Muscle of back (tissue), 3 donors: ENCODE measurements at regions not wholly inside any gene's neighbourhood (a gene's known extent, or its start where the extent isn't known, plus 50 kb on each side); places are given as distances from the start of the nearest gene placed in this dataset.

ENCODE experiments used
- DNase-seq, 3 donors: peaks; one replicate each; pipeline versions ENCODE4 v3.0.0 to v3.0.0-alpha.2; 2013

DNA sequence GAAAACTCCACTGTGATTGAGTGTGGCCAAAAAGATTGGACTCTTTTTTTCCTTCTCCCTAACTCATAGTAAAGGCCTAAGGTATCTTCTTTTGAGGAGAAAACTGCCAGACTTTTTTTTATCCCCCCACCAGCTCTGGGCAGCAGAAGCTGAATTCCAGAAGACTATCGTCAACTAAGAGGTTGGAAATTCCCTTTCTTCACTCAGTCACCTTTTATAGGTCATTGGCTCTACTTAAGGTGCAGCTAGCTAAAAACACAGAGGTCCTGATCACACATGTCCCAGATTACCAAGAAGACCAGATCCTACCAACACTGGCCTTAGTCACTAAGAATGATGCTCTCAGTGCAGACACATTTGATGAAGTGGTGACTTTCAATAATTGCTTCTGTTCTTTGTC, 1441.2 kb downstream of the PLA2G4A start:
- DNase-seq = no peak

DNA sequence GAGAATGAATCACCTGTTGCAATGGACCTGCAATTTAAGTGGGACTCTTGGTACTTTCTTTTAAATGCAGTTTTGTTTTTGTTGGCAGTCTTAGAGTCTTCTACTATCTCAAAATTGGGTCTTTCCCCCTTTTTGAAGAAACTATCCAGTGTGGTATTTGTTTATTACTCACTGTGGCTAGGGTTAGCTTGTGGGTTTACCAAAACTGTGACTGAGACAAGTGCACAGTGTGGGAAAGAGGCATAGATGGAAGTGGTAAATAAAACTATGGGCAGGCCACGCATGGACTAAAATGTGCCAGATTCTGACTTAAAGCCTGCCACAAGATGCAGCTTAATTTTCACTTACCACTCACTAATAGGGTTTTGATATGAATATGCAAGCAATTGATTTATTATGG, 1441.7 kb downstream of the PLA2G4A start:
- DNase-seq = no peak

DNA sequence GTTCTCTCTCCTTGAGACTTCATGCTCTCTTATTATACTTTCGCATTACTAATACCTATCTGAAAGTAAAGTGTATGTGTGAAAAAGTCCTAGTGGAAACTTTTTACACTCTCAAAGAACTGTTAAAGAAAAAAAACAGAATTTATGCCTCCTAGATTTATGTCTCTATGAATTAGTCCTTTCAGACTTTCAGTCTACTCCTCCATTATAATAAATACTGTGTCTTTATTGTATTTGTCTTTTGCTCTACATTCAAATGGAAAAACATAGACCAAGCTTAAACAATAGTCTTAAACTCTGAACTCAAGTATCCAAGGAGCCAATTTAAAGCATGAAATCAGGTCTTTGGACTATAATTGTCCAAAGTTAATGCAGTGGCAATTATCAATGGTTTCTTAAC, 1449.0 kb downstream of the PLA2G4A start:
- DNase-seq = no peak

DNA sequence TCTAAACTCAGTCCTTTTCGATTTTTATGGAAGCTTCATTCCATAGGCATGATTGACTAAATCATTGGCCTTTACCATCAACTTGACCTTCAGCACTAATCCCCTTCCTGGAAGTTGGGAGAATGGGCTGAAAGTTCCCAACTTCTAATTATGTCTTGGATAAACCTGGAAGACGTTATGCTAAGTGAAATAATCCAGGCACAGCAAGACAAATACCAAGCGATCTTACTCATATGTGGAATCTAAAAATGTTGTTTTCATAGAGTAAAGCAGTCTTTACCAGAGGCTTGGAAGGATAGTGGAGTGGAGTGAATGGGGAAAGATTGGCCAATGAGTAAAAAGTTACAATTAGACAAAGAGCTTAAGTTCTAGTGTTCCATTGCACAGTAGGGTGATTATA, 1453.2 kb downstream of the PLA2G4A start:
- DNase-seq = no peak

DNA sequence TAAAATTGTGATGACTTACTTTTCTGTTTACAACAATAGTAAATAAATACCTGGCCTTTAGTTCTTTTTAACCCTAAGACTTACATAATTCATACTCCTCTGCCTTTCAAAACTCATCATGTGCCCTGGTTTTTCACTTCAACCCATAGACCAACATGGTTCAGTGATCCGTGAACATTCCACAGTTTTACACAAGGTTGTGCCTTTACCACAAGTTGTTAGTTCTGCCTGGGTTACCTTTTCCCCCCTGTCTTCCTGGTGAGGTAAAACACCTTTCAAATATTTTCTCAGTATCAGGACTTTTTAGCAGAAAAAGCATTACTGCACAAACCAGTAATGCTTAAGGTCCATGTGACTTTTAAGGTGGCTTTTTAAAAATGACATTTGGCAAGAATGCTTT, 1466.4 kb downstream of the PLA2G4A start:
- no peak for DNase-seq

DNA sequence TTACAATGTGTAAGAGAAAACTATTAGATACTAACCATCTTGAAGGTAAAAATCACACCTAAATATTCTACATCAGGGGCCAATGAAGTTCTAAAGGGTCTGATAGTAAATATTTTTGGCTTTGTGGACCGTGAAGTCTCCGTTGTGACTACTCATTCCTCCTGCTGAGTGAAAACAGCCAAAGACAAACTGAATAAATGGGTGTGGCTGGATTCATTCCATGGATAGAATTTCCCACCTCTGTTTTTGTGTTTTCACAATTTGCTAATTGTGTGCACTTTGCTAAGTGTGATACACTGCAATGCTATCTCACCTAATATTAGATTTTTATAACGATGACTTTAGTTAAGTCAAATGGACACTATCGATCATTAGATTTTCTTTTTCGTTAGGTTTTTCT, 1474.0 kb downstream of the PLA2G4A start:
- DNase-seq = no peak

DNA sequence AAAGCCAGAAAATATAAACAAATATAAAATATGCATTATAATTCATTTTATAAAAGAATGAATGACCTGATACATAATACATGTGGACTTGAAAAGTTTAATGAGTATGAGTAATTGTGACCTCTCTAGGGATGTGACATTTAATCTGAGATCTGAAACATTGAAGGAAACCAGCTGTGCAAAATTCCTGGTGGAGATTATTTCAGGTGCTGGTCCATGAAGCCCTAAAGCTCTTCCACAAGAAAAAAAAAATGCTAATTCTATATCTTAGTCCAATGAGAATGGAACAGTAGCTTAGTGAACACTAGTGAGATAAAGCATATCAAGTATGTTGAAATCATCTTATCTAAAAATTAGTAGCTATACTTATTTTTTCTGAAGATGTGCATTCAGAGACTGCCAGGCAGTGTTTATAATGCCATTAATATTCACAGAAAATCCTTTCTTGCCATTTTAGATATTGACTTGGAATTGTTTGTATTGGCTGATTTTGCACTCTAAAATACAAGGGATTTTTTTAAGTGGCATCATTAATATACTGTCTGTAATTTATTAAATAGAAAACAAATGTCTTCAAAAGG, 1485.9 kb downstream of the PLA2G4A start:
- DNase-seq = no peak

DNA sequence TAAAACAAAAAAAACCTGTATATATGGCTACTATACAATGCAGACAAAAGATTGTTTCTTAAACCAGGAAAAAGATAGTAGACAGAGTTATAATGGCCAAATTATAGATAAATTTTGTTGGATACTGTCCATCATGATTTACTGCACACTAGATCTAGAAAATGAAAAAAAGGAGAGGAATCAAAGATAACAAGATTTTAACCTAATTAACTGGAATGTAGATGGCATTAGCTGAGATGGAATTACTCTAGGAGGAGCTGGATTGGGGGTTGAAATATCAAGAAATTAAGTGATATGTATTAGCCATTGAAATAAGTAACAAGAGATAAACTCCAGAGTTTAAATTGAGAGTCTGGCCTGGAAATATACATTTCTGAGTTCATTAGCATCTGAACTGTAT, 1489.1 kb downstream of the PLA2G4A start:
- no peak for DNase-seq

DNA sequence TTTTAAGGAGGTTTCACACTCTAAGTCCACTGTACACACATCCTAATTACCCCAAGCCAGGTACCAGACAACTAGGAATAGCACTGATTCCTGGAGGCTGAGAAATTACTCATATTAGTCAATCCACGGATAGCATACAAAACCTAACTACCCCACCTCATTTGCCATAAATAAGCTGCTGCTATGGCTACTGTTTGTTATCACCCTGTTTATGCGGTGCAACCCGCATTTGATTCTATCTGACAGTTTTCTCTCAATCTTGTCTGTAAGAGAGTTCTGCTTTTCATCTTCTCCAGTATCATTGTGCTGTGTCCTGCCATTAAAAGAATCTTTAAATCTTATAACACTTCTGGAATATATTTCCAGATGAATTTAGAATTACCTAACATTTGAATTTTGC, 1496.5 kb downstream of the PLA2G4A start:
- no peak for DNase-seq

DNA sequence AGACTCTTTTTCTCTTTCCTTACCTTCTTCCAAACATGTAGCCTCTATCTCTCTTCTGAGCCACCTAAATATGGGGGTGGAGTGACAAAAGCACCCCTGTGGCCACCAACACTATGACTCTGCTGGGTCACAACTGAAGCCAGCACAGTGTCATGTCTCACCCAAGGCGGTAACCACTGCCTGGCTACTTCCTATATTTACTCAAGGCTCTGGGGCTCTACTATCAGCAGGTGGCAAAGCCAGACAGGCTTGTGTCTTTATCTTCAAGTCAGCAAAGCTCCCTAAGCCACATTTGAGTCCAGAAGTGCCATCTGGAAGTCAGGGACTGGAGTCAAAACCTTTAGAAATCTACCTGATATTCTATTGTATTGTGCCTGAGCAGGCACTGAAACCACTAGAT, 1515.2 kb downstream of the PLA2G4A start:
- DNase-seq = no peak

DNA sequence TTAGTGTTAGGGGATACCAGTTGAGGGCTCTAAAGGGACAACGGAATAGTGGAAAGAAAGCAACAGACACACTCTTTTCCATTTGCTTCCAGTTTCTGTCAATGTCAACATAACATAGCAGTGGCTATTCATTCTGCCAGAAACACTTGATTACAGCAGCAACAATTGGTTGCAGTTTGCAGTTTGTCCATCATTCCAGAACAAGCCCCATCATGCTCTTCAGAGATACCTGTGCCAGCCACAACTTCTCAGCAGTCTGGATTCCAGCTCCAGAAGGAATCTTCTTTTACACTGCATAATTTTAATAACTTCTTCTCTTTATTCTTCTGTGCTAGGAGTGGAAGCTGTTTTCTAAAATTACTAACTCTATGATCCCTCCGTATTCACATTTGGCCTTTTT, 1521.4 kb downstream of the PLA2G4A start:
- DNase-seq = no peak

DNA sequence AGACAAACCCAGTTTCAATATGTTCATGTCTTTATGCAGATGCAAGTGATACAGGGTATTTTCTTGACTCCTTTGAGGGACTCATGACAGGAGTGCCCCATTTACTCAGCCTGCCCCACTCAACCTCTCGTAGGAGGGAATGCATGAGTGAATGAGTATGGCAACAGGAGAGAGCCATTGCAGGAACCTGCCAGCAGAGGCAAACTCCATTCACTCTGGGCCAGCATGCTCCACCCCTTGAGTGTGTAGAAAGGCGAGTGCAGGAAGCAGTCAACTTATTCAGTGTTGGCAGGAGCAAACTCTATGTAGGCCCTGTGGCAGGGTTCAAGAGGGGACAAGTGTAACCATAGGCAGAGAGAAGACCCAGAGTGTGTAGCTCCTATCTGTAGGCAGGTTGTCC, 1526.3 kb downstream of the PLA2G4A start:
- no peak for DNase-seq

DNA sequence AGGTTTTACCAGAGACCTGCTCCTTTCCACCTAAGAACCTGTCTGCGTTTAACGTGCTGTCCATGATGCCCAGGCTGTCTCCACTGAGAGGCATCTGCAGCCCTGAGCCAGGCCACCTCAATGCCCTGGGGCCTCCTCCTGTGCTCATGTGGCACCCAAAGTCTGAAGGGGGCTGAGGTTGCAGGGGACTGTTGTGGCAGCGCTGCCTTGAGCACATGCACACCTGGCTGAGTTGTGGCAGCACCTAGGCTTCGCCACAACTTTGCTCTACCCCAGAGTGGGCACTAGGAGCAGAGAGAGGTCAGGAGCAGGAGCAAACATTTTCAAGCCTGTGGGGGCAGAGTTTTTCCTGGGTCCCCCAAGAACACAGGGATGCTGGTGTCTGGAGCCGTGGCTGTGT, 1527.1 kb downstream of the PLA2G4A start:
- no peak for DNase-seq

DNA sequence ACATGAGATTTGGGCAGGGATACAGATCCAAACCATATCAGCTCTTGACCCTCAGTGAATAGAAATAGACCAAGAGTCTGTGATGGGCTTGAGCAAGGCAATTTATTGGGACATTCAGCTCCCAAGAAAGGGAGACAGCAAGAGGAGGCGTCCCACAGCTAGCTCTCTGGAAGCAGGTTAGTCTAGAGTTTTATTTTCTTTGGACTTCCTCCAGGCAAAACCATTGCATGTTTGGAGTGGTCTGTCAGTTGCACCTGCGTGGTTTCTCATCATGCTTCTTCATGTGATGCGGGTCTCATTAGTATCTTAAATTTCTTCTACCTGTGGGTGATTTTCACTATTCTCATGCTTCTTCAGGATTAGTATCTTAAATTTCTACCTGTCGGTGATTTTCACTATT, 1530.6 kb downstream of the PLA2G4A start:
- DNase-seq = no peak

DNA sequence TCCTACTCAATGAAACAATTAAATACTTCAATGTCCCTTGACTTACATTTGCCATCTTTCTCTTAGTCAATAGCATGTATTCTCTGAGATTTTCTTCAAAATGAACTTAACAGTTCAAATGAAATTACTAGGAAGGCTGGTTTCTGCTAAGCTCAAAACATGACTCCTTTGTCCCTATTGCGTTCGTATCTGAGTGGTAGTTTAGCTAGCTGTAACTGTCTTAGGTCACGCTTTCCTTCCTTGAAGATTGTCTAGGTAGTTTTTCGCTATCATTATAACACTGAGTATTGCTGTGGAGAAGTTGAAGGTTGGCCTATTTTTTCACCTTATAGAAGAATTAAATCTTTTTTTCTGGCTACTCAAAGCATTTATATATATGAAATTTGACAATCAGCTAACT, 1535.2 kb downstream of the PLA2G4A start:
- no peak for DNase-seq

DNA sequence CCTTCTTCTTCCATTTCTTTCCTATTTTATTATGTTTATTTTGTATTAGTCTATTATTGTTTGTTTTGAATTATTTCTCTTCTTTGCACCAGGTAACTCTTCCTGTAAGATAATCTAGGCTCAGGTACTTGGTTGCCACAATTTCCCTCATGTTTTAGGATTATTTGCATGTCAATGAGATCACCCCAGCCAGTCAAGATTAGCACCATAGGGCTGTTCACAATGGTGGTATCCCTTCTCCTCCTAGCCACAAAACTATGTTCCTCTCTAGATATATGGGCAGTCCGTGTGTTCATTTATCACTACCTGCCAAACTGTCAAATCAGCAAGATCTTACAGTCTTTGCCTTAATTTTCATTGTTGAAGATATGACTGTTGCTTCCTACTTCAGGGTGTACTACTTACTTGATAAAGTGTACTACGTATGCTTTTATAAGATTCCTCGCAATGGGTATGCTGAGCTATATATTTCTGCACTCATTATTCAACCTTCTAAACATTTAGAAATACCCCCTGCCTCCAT, 1536.2 kb downstream of the PLA2G4A start:
- no peak for DNase-seq

DNA sequence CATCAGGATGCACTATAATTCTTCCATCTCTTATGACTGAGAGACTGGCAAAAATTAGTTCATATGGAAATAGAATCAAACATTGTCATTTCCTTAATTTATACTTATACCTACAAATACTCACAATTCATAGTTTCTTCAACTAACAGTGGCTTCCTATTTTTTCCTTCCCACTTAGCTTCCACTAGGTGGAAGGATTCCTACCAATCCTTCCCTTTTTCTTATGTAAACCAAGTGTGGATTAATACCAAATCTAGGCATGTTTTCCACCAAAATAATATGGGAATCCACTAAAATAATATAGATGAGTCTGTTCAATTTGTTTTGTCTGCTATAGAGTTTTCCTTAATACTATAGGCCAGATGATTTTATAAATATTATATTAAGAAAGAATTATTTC, 1537.1 kb downstream of the PLA2G4A start:
- no peak for DNase-seq

DNA sequence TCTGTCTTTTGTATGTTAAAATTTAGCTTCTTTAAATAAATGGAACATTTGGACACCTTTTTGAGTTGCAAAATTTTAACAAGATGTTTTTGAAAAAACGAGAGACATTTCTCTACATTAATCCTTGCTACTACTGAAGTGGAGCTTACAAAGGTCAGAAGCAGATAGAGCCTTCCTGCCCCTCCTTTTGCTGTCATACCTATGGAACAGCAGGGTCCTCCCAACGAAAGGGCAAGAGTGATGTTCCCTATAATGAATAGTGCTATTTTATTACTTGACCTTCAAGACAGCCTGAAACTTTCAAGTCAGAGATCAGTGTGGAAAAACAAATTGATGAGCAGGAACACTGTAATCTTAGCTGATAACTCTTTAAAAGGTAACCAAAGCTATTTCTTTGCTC, 1538.9 kb downstream of the PLA2G4A start:
- no peak for DNase-seq

DNA sequence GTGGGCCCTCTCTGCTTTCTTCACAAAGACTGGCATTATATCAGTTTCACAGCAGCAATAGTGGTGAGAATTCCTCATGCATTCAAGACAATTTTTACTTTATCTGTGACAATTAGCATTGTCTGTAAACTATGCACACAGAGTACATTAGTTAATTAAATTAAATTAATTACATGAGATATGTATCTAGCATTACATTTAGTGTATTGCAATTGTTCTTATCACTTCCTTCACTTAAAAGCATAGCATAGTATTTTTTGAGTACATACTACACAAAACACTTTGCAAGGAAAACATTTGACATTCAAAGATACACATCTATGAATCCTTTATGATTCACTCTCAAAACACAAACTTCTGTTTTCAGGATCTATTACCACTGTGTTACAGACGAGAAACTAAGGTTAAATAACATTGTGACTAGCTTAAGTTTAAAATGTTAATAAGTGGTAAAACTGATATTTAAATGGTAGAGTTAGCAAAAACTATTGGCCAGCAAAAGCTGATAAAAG, 1542.6 kb downstream of the PLA2G4A start:
- no peak for DNase-seq

DNA sequence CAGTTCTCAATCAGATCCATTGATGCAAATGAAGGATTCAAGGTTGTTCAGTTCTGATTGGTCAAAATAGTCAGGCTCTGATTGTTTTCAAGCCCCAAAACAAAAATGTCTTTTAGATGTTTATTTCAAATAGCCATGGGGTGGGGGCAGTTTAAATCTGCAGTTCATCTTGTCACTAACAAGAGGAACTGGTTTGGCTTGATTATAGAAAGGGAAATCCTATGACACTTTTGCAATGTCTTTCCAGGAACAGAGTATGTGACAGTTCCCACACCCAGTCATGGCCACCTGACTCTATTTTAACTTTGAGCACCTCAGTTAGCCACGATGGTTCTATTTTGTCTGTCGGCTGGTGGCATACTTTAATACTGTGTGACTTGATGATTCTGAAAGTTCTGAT, 1544.1 kb downstream of the PLA2G4A start:
- no peak for DNase-seq

DNA sequence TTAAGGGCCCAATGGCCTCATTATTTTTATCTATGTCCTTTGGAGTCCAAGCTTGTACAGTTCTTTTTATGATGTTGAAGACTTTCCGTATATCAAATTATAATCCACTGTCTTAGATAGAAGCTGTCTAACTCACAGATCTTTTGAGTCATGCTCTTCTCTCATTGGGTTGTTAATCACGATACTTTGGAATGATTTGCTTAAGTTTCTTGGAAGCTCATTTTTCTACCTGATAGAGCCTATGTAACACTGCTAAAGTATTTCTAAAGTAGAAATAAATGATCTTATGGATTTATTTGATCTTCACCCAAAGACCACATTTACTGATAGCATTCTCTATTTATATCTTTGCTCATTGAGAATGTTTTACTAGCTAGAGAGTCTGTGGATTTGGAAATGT, 1554.1 kb downstream of the PLA2G4A start:
- no peak for DNase-seq

DNA sequence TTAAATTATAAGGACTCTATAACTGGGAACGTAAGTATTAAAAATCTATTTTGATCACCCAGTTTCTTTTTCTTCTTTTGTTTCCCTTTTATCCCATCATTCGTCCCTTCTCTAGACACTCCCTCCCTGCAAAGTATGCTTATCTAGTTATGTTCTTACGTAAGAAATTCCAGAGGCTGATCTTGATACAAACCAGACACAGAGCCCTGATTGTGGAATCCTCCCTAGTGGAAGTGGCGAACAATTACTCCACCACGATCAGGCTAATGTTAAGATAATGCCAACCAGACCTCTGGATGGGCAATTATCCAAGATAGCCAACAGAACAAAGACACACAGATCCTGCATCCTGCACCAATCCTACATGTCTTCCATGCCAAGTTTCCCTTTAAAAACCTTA, 1557.4 kb downstream of the PLA2G4A start:
- no peak for DNase-seq

DNA sequence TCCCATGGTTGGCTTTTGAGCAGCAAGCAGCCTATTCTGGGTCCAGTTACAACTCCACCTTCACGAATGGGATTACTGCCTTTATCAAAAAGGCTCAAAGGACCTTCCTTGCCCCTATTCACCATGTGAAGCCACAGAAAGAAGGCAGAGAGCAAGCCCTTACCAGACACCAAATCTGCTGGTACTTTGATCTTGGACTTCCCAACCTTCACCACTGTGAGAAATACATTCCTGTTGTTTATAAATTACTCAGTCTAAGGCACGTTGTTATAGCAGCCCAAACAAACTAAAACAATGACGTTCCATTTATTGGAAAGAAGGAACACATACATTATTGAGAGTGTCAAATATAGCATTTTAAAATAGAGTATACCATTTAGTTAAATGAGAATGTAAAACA, 1557.9 kb downstream of the PLA2G4A start:
- no peak for DNase-seq

DNA sequence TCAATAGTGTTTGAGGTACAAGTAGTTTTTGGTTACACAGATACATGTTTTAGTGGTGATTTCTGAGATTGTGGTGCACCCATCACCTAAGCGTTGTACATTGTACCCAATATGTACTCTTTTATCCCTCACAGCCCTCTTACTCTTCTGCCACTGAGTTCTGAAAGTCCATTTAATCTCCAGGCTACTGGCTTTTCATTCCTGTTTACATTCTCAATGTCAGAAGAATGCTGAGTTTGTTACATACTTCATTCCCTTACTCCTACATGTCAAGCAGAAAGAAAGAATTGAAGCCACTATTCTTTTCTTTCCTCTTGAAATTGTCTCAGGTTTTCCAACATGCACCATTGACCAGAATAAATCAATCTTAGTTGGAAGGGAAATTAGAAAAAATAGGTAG, 1565.9 kb downstream of the PLA2G4A start:
- DNase-seq = no peak

DNA sequence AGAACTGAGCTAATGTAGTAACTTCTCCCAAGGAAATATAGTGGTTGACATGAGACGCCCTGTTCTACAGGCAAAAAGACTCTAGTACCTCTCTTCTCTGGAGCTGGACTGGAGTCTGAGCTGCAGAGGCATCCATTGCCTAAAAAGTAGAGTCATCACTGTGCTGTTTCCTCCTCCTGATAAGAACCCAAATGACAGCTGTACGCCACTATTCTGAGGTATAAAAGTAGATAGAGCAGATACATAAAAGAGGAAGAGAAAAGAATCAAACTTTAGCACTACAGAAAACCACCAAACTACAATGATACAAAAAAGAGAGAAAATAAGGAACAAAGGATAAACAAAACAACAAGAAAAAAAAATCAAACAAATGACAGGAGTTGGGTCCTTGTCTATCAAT, 1568.8 kb downstream of the PLA2G4A start:
- no peak for DNase-seq
